Ovary (tissue), 7 donors: ENCODE measurements at regions not wholly inside any gene's neighbourhood (a gene's known extent, or its start where the extent isn't known, plus 50 kb on each side); places are given as distances from the start of the nearest gene placed in this dataset.

ENCODE experiments used
- DNase-seq, 5 donors: peaks; one replicate each; pipeline ENCODE4 v3.0.0-alpha.2; 2019 to 2020
- H3K27ac ChIP-seq, 2 donors: fragments of 200-600 bp; one replicate each; pipeline versions ENCODE4 v1.5.1 to v1.8.0; 2019 to 2022
- H3K27me3 ChIP-seq: fragments of 200-600 bp; one replicate; pipeline ENCODE4 v1.8.0; 2022
- H3K36me3 ChIP-seq: fragments of 200-600 bp; sonication (generic); one replicate; pipeline ENCODE4 v1.5.1; 2019
- H3K4me1 ChIP-seq: one replicate; pipeline ENCODE4 v1.8.1; 2013; ENCODE audit warnings: mild to moderate bottlenecking, moderate library complexity; ENCODE audit not compliant: insufficient read depth
- H3K4me3 ChIP-seq: fragments of 200-600 bp; sonication (generic); one replicate; pipeline ENCODE4 v1.5.1; 2017
- H3K9me3 ChIP-seq, 2 donors: fragments of 200-600 bp in 1 of 2; sonication (generic) in 1 of 2; one replicate each; pipeline versions ENCODE4 v1.5.1 to v1.8.1; 2013 to 2019; ENCODE audit warnings: mild to moderate bottlenecking in 1 of 2, moderate library complexity in 1 of 2
- CTCF ChIP-seq, 3 donors: fragments of 450-650 bp in 2 of 3; fragments of 200-600 bp in 1 of 3; IDR thresholded peaks; one replicate each; pipeline versions ENCODE4 v1.5.1 to v1.8.0; 2016 to 2022; ENCODE audit warnings: antibody characterized with exemption in 3 of 3, mild to moderate bottlenecking in 1 of 3
- EP300 ChIP-seq: sonication (generic); formaldehyde crosslinking; IDR thresholded peaks from one replicate; pipeline ENCODE4 v1.6.1; 2017; ENCODE audit warnings: antibody characterized with exemption
- POLR2A ChIP-seq: fragments of 450-650 bp; IDR thresholded peaks from one replicate; pipeline ENCODE4 v1.6.1; 2017; ENCODE audit warnings: antibody characterized with exemption, mild to moderate bottlenecking, moderate library complexity
- WGBS, 3 donors: extraction: QIAGEN DNeasy Blood & Tissue Kit in 1 of 3; methylation state at CpG; one replicate each; pipeline versions ENCODE4 v1.1.5 to v1.1.7; 2013 to 2017; 5-methylcytosine and 5-hydroxymethylcytosine counted together
- intact Hi-C, 4 donors: fragments of 100-400 bp; cut with DNase I; formaldehyde crosslinking; loops; one replicate each; pipeline versions ENCODE4 v1.11.0 to v1.15.1; 2022 to 2023
- donor health status: DM: no; HTN: no; CAD: no; lungs with moderate emphysema.
- donor health status: DM: no; HTN: no; CAD: no.
- donor health status: Bipolar disorder and iron deficiency.
- donor health status: DM: no; HTN: no; CAD: no.
- donor health status: DM: yes; HTN: yes; CAD: no.

DNA sequence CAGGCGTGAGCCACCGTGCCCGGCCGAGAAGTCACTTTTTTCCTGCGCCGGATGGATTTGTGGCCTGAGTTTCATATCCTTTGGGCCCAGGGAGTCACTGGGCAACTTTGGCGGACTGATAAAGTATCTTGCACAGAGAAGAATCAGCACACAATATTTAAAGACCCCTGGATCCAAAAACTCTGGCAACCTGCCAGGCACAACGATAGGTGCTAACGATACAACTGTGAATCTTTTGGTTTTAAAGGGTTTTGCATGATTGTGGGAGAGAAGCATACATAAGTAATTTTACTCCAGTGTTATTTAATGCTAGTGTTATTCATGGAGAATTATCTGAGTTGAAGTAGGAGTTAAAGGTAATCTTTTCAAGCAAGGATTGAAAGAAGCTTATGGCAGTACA is 85.3 kb downstream of the TAF11L14 start:
- Histone ChIP-seq H3K27ac (no peak overlapping the region), H3K36me3 (no peaks in the 10 kb centered on the region), H3K4me3 (no peak overlapping the region), H3K9me3 (no peaks in the 10 kb centered on the region), H3K27me3 (no peaks in the 10 kb centered on the region), H3K4me1 (no peaks in the 10 kb centered on the region)
- TF ChIP-seq EP300 (no peak), CTCF (IDR thresholded peaks at IDR 0.05) (no peak), POLR2A (no peak)
- intact Hi-C loops: no loop called here
- WGBS, 3 donors: 85 to 89% (median 86%) methylated on average over 9 of the region's 9 CpGs
- no peak for DNase-seq

DNA sequence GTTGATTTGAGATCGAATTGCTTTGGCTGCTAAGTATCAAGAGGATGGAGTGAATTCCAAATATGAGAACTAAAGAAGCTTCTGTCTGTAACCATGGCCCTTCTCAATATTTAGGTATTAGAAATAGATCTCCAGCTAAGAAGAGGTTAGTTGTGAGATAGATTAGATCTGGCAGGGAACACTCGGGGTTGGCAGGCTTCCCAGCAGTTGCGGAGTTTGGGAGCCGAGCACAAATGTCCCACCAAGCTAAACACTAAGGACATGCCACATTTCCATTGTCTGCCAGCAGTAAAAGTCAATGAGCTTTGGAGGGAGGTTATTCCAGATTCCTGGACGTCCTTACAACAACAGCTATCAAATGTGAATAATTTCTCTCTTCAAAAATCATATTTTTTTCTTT is 85.8 kb downstream of the TAF11L14 start:
- Histone ChIP-seq H3K27me3 (no peaks in the 10 kb centered on the region), H3K36me3 (no peaks in the 10 kb centered on the region), H3K27ac (no peak overlapping the region), H3K4me1 (no peaks in the 10 kb centered on the region), H3K4me3 (no peak overlapping the region), H3K9me3 (no peaks in the 10 kb centered on the region)
- intact Hi-C loops: no loop called here
- no peak for DNase-seq
- no peak for TF ChIP-seq EP300
- no peak for TF ChIP-seq CTCF (IDR thresholded peaks at IDR 0.05)
- TF ChIP-seq POLR2A: no peak
- 27 to 33% (median 29%) methylated on average over 5 of the region's 5 CpGs for WGBS, 3 donors

- H3K36me3 ChIP-seq: no peaks in the 10 kb centered on the region
- WGBS, 3 donors: 70 to 76% (median 72%) methylated on average over 5 of the region's 5 CpGs
- no peaks in the 10 kb centered on the region for H3K27me3 ChIP-seq
- H3K4me3 ChIP-seq: no peak overlapping the region
- H3K4me1 ChIP-seq: no peaks in the 10 kb centered on the region
- no peak for DNase-seq
- no peak overlapping the region for H3K27ac ChIP-seq
- no peaks in the 10 kb centered on the region for H3K9me3 ChIP-seq
- intact Hi-C loops: no loop called here
- TF ChIP-seq POLR2A (no peak), EP300 (no peak), CTCF (IDR thresholded peaks at IDR 0.05) (no peak)
Measured at GRCh38 chr5:17723876-17724275, 89.6 kb downstream of the TAF11L14 start.

DNA sequence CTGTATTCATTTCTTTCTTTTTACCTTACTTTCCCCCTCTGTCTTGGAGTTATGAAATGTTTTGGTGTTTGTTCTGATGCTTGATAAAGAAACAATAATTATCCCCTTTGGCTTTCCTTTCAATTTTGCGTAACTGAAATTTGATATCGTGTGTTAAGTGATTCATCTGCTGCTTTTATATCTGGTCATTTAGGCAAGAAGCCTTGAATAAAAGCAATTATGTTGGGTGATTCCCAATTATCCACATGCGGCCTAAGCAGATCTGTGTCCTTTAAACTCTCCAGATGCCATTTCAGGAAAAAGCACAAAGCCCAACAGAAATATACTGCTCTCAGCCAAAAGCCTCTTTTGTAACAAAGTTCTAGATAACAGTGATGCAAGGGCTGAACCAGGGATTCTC is 92.8 kb downstream of the TAF11L14 start:
- Histone ChIP-seq H3K36me3 (no peaks in the 10 kb centered on the region), H3K4me1 (no peaks in the 10 kb centered on the region), H3K27ac (no peak overlapping the region), H3K4me3 (no peak overlapping the region), H3K9me3 (no peaks in the 10 kb centered on the region), H3K27me3 (no peaks in the 10 kb centered on the region)
- no peak for DNase-seq
- whole genome bisulfite sequencing, 3 donors: 8 to 21% (median 15%) methylated on average over 3 of the region's 3 CpGs
- intact Hi-C loops: no loop called here
- TF ChIP-seq CTCF (IDR thresholded peaks at IDR 0.05): no peak
- TF ChIP-seq POLR2A: no peak
- no peak for TF ChIP-seq EP300

DNA sequence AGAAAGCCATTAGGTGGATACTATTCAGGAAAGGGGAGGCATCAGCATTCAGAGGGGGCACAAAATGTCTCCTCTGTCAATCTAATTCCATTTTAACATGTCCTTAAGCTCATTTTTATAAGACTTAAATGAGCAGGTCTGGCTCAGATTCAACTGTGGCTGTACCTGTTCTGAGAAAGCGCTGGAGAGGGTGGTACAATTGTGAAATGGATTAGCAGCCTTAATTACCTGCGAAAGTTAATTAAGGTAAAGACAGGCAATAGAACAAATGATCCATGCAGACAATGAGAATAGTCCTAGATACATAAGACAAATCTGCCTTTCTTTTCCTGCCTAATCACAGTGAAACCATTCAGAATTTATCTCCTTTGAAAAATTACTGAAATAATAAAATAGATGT is 96.2 kb downstream of the TAF11L14 start:
- intact Hi-C loops: no loop called here
- no peak for DNase-seq
- 95 to 98% (median 97%) methylated on average over 2 of the region's 2 CpGs for WGBS, 3 donors
- no peaks in the 10 kb centered on the region for H3K36me3 ChIP-seq
- H3K27ac ChIP-seq: no peak overlapping the region
- no peaks in the 10 kb centered on the region for H3K9me3 ChIP-seq
- no peaks in the 10 kb centered on the region for H3K27me3 ChIP-seq
- no peaks in the 10 kb centered on the region for H3K4me1 ChIP-seq
- TF ChIP-seq POLR2A (no peak), EP300 (no peak), CTCF (IDR thresholded peaks at IDR 0.05) (no peak)
- H3K4me3 ChIP-seq: no peak overlapping the region
